ENCODE measurements at regions not wholly inside any gene's neighbourhood (a gene's known extent, or its start where the extent isn't known, plus 50 kb on each side); places are given as distances from the start of the nearest gene placed in this dataset.
"Not testable (repeated sequence)": the region's sequence is repeated elsewhere in the genome, so short reads cannot be mapped to it uniquely, and the experiment has no call there.

DNA sequence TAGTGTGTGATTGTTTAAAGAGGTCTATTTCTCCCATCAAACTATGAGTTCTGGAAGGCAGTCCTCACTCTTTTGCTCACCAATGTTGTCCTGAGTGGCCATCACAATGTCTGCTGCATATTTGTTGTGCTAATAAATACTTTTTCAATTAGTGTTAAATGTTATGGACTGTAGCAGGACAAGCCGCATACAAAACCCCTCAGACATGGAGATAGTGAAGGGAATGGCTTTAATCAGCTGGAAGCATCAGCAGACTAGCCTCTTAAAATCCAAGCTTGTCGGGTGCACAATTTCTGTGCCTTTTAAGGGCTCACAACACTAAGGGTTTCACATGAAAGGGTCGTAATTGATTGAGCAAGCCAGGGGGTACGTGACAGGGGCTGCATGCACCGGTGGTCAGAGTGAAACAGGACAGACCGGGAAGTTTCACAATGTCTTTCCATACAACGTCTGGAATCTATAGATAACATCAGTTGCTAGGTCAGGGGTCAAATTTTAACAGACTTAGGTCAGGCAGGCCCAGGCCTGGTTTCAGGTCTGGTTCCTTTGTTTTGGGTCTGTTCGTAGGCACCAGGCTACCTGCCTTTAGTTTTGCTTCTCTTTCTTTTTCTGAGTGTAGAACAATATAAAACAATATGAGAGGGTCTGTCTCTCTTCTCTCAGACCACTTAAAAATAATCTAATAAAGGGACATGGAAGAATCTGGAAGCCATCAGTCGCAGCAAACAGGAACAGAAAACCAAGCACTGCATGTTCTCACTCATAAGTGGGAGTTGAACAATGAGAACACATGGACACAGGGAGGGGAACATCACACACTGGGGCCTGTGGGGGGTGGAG lies 327.6 kb upstream of the HTR1E start:
- Histone ChIP-seq H3K4me1 (ENCODE audit: insufficient read depth, low read length) (no peaks in the 10 kb centered on the region), H3K4me3 (ENCODE audit: low read depth in 1 of 2, low read length in 2 of 2) (no peak overlapping the region), H3K36me3 (ENCODE audit: insufficient read depth, low read length) (no peaks in the 10 kb centered on the region), H3K27ac (ENCODE audit: low read length) (no peak overlapping the region), H3K9ac (ENCODE audit: low read depth, low read length) (no peak overlapping the region), H3K9me3 (ENCODE audit: insufficient read depth, low read length, severe bottlenecking) (no peaks in the 10 kb centered on the region), H3K27me3 (ENCODE audit: insufficient read depth, low read length, poor library complexity) (no peaks in the 10 kb centered on the region), H3K4me2 (ENCODE audit: insufficient read depth, low read length) (no peak overlapping the region), H3K79me2 (ENCODE audit: insufficient read depth, low read length) (no peaks in the 10 kb centered on the region), H4K20me1 (ENCODE audit: insufficient read depth, low read length) (no peaks in the 10 kb centered on the region), H2AFZ (ENCODE audit: low read depth, low read length) (no peak overlapping the region)
- DNase-seq = no peak
- no peak for ATAC-seq (ENCODE audit: insufficient read depth, low read depth)
- TF ChIP-seq EZH2 (IDR thresholded peaks at IDR 0.05; ENCODE audit: borderline replicate concordance, low read depth, low read length, severe bottlenecking) = no peak
- TF ChIP-seq, protein P1, sequence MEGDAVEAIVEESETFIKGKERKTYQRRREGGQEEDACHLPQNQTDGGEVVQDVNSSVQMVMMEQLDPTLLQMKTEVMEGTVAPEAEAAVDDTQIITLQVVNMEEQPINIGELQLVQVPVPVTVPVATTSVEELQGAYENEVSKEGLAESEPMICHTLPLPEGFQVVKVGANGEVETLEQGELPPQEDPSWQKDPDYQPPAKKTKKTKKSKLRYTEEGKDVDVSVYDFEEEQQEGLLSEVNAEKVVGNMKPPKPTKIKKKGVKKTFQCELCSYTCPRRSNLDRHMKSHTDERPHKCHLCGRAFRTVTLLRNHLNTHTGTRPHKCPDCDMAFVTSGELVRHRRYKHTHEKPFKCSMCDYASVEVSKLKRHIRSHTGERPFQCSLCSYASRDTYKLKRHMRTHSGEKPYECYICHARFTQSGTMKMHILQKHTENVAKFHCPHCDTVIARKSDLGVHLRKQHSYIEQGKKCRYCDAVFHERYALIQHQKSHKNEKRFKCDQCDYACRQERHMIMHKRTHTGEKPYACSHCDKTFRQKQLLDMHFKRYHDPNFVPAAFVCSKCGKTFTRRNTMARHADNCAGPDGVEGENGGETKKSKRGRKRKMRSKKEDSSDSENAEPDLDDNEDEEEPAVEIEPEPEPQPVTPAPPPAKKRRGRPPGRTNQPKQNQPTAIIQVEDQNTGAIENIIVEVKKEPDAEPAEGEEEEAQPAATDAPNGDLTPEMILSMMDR (IDR thresholded peaks at IDR 0.05; ENCODE audit: borderline replicate concordance, extremely low read depth, low read length, poor library complexity, severe bottlenecking) = no peak

DNA sequence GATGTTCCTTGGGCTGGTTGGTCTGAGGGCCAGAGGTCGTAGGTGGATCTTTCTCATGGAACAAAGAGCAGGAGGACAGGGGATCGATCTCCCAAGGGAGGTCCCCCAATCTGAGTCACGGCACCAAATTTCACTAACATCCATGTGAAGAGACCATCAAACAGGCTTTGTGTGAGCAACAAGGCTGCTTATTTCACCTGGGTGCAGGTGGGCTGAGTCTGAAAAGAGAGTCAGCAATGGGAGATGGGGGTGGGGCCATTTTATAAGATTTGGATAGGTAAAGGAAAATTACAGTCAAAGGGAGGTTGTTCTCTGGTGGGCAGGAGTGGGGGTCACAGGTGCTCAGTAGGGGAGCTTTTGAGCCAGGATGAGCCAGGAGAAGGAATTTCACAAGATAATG lies 334.0 kb upstream of the HTR1E start:
- H3K27ac ChIP-seq (ENCODE audit: low read length); H3K79me2 ChIP-seq (ENCODE audit: insufficient read depth, low read length); H2AFZ ChIP-seq (ENCODE audit: low read depth, low read length); H3K9me3 ChIP-seq (ENCODE audit: insufficient read depth, low read length, severe bottlenecking); H3K27me3 ChIP-seq (ENCODE audit: insufficient read depth, low read length, poor library complexity); H4K20me1 ChIP-seq (ENCODE audit: insufficient read depth, low read length); H3K9ac ChIP-seq (ENCODE audit: low read depth, low read length); ATAC-seq (ENCODE audit: insufficient read depth, low read depth); DNase-seq; H3K4me1 ChIP-seq (ENCODE audit: insufficient read depth, low read length); H3K4me2 ChIP-seq (ENCODE audit: insufficient read depth, low read length); H3K36me3 ChIP-seq (ENCODE audit: insufficient read depth, low read length); H3K4me3 ChIP-seq (ENCODE audit: low read depth in 1 of 2, low read length in 2 of 2): not testable (repeated sequence)

DNA sequence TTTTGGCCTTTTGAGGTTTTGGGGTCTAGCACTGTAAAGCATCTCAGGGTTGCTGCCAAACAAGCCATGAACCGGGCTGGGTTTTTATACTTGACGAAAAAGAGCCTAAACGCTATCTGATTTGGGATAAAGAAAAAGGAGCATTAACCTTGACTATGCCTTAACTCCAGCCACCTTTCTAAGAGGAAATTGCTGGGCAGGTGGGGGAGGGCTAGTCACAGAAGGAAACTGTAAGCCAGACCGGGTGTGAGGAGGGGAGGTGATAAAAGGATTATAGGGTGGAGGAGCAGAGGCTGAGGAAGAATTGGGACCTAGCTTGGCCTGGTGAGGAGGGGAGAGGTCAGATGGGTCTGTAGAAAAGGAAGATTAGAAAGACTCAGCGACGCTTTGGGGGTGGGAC lies 335.2 kb upstream of the HTR1E start:
- H3K9ac ChIP-seq (ENCODE audit: low read depth, low read length); H3K36me3 ChIP-seq (ENCODE audit: insufficient read depth, low read length); ATAC-seq (ENCODE audit: insufficient read depth, low read depth); H4K20me1 ChIP-seq (ENCODE audit: insufficient read depth, low read length); H3K27ac ChIP-seq (ENCODE audit: low read length); DNase-seq; H3K4me2 ChIP-seq (ENCODE audit: insufficient read depth, low read length); H3K4me1 ChIP-seq (ENCODE audit: insufficient read depth, low read length); H2AFZ ChIP-seq (ENCODE audit: low read depth, low read length); H3K27me3 ChIP-seq (ENCODE audit: insufficient read depth, low read length, poor library complexity); H3K79me2 ChIP-seq (ENCODE audit: insufficient read depth, low read length); H3K9me3 ChIP-seq (ENCODE audit: insufficient read depth, low read length, severe bottlenecking); H3K4me3 ChIP-seq (ENCODE audit: low read depth in 1 of 2, low read length in 2 of 2): not testable (repeated sequence)

DNA sequence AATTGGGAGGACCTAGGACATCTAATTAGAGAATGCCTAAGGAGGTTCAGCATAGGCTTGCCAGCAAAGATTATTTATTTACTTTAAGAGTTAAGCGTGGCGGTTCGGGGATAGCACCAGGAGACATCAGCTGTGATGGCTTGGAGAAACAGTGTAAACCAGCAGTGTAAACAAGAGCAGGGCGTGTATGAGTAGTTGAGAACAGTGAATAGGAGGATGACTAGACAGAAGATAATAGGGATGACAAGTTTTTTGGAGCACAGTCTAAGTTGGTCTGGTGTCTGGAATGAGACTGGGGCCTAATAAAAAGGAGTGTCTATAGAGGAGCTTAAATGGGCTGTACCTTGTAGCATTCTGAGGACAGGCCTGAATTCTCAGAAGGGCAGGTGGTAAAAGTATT lies 338.4 kb upstream of the HTR1E start:
- DNase-seq; H3K4me3 ChIP-seq (ENCODE audit: low read depth in 1 of 2, low read length in 2 of 2); H3K36me3 ChIP-seq (ENCODE audit: insufficient read depth, low read length); H4K20me1 ChIP-seq (ENCODE audit: insufficient read depth, low read length); H3K4me1 ChIP-seq (ENCODE audit: insufficient read depth, low read length); H2AFZ ChIP-seq (ENCODE audit: low read depth, low read length); ATAC-seq (ENCODE audit: insufficient read depth, low read depth); H3K27ac ChIP-seq (ENCODE audit: low read length); H3K9me3 ChIP-seq (ENCODE audit: insufficient read depth, low read length, severe bottlenecking); H3K9ac ChIP-seq (ENCODE audit: low read depth, low read length); H3K27me3 ChIP-seq (ENCODE audit: insufficient read depth, low read length, poor library complexity); H3K4me2 ChIP-seq (ENCODE audit: insufficient read depth, low read length); H3K79me2 ChIP-seq (ENCODE audit: insufficient read depth, low read length): not testable (repeated sequence)

DNA sequence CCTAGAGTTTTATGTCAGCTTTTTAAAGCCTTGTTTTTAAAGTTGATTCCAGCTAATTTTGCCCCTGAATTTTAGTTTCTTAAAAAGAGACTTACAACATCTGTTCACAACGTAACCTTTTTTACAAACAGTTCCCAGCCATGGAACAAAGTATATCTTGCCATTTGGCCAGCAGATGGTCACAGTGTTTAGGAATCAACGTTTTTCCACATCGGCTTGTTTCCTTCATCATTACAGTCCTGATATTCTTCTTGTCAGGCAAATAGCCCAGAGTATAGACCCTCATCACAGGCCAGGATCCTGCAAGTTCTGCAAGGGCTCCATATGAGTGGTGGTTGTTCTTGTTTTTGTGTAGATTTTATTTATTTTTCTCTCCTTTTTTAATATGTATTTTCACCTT lies 341.7 kb upstream of the HTR1E start:
- DNase-seq (no peak), ATAC-seq (ENCODE audit: insufficient read depth, low read depth) (no peak)
- H3K27me3 ChIP-seq (ENCODE audit: insufficient read depth, low read length, poor library complexity) = no peaks in the 10 kb centered on the region
- no peak overlapping the region for H3K27ac ChIP-seq (ENCODE audit: low read length)
- no peak overlapping the region for H3K9ac ChIP-seq (ENCODE audit: low read depth, low read length)
- H3K9me3 ChIP-seq (ENCODE audit: insufficient read depth, low read length, severe bottlenecking) = no peaks in the 10 kb centered on the region
- no peaks in the 10 kb centered on the region for H3K36me3 ChIP-seq (ENCODE audit: insufficient read depth, low read length)
- no peaks in the 10 kb centered on the region for H3K79me2 ChIP-seq (ENCODE audit: insufficient read depth, low read length)
- H2AFZ ChIP-seq (ENCODE audit: low read depth, low read length) = no peak overlapping the region
- H3K4me2 ChIP-seq (ENCODE audit: insufficient read depth, low read length) = no peak overlapping the region
- H4K20me1 ChIP-seq (ENCODE audit: insufficient read depth, low read length) = no peaks in the 10 kb centered on the region
- TF ChIP-seq EZH2 (IDR thresholded peaks at IDR 0.05; ENCODE audit: borderline replicate concordance, low read depth, low read length, severe bottlenecking) = no peak
- TF ChIP-seq, protein P1 (IDR thresholded peaks at IDR 0.05; ENCODE audit: borderline replicate concordance, extremely low read depth, low read length, poor library complexity, severe bottlenecking) = no peak
- no peak overlapping the region for H3K4me3 ChIP-seq (ENCODE audit: low read depth in 1 of 2, low read length in 2 of 2)
- no peaks in the 10 kb centered on the region for H3K4me1 ChIP-seq (ENCODE audit: insufficient read depth, low read length)
